IMR-90 (cell line): ENCODE measurements at regions not wholly inside any gene's neighbourhood (a gene's known extent, or its start where the extent isn't known, plus 50 kb on each side); places are given as distances from the start of the nearest gene placed in this dataset.

Experiments
- BHLHE40 ChIP-seq: fragments of 150-350 bp; IDR thresholded peaks from 2 replicates; pipeline ENCODE4 v1.6.1; 2016; ENCODE audit warnings: mild to moderate bottlenecking, low read depth, low read length
- CEBPB ChIP-seq: IDR thresholded peaks from 2 replicates; pipeline ENCODE4 v1.6.1; 2012; ENCODE audit warnings: low read depth, low read length, improper control_type of control experiment
- FOS ChIP-seq: fragments of 150-350 bp; IDR thresholded peaks from 2 replicates; pipeline ENCODE4 v1.6.1; 2016; ENCODE audit warnings: low read depth, low read length
- MAFK ChIP-seq: IDR thresholded peaks from 2 replicates; pipeline ENCODE4 v1.6.1; 2012; ENCODE audit warnings: low read depth, low read length, improper control_type of control experiment
- MAZ ChIP-seq: IDR thresholded peaks from 2 replicates; pipeline ENCODE4 v1.6.1; 2012; ENCODE audit warnings: low read depth, mild to moderate bottlenecking, low read length, improper control_type of control experiment, moderate library complexity, borderline replicate concordance
- MXI1 ChIP-seq: IDR thresholded peaks from 2 replicates; pipeline ENCODE4 v1.6.1; 2012; ENCODE audit warnings: low read depth, mild to moderate bottlenecking, low read length, moderate library complexity, borderline replicate concordance
- POLR2A ChIP-seq: IDR thresholded peaks from 2 replicates; pipeline ENCODE4 v1.6.1; 2012; ENCODE audit warnings: mild to moderate bottlenecking, low read depth, low read length
- RAD21 ChIP-seq: IDR thresholded peaks from 2 replicates; pipeline ENCODE4 v1.6.1; 2012; ENCODE audit warnings: low read length, improper control_type of control experiment
- RCOR1 ChIP-seq: IDR thresholded peaks from 2 replicates; pipeline ENCODE4 v1.6.1; 2012; ENCODE audit warnings: mild to moderate bottlenecking, low read length, improper control_type of control experiment; ENCODE audit not compliant: insufficient replicate concordance
- RFX5 ChIP-seq: IDR thresholded peaks from 2 replicates; pipeline ENCODE4 v1.8.0; 2012; ENCODE audit warnings: low read depth, mild to moderate bottlenecking, low read length, moderate library complexity
- SMC3 ChIP-seq: fragments of 150-350 bp; IDR thresholded peaks from 2 replicates; pipeline ENCODE4 v1.6.1; 2016; ENCODE audit warnings: low read depth, mild to moderate bottlenecking, antibody characterized with exemption, low read length, moderate library complexity
- TF ChIP-seq, protein P1 (sequence below): conservative IDR thresholded peaks from 2 replicates; pipeline ENCODE4 v1.5.1; 2012; ENCODE audit warnings: mild to moderate bottlenecking, low read depth, low read length, improper control_type of control experiment
- TF ChIP-seq, protein P2 (sequence below): fragments of 150-350 bp; IDR thresholded peaks from 2 replicates; pipeline ENCODE4 v1.6.1; 2017; ENCODE audit warnings: mild to moderate bottlenecking, antibody characterized with exemption, low read length, low read depth
- TF ChIP-seq, protein P3 (sequence below): fragments of 150-350 bp; IDR thresholded peaks from 2 replicates; pipeline ENCODE4 v1.6.1; 2016; ENCODE audit warnings: low read depth, mild to moderate bottlenecking, low read length, moderate library complexity, borderline replicate concordance

DNA sequence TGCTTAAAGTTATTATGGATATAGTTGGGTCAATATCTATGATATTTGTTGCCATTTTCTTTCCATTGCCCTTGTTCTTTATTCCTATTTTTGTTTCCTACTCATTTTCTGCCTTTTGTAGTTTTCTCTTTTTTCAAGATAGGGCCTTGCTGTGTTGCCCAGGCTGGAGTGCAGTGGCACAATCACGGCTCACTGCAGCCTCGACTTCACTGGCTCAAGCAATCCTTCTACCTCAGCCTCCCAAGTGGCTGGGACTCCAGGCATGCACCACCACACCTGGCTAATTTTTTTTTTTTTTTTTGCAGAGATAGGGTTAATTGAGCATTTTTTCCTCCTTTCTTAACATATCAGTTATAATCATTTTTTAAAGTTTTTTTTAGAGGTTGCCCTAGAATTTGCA is 92.7 kb downstream of the TOMM20 start:
- TF ChIP-seq, protein P1, sequence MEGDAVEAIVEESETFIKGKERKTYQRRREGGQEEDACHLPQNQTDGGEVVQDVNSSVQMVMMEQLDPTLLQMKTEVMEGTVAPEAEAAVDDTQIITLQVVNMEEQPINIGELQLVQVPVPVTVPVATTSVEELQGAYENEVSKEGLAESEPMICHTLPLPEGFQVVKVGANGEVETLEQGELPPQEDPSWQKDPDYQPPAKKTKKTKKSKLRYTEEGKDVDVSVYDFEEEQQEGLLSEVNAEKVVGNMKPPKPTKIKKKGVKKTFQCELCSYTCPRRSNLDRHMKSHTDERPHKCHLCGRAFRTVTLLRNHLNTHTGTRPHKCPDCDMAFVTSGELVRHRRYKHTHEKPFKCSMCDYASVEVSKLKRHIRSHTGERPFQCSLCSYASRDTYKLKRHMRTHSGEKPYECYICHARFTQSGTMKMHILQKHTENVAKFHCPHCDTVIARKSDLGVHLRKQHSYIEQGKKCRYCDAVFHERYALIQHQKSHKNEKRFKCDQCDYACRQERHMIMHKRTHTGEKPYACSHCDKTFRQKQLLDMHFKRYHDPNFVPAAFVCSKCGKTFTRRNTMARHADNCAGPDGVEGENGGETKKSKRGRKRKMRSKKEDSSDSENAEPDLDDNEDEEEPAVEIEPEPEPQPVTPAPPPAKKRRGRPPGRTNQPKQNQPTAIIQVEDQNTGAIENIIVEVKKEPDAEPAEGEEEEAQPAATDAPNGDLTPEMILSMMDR, result no peak
- TF ChIP-seq POLR2A, result no peak
- no peak for TF ChIP-seq CEBPB
- TF ChIP-seq, protein P2, sequence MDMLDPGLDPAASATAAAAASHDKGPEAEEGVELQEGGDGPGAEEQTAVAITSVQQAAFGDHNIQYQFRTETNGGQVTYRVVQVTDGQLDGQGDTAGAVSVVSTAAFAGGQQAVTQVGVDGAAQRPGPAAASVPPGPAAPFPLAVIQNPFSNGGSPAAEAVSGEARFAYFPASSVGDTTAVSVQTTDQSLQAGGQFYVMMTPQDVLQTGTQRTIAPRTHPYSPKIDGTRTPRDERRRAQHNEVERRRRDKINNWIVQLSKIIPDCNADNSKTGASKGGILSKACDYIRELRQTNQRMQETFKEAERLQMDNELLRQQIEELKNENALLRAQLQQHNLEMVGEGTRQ, result no peak
- TF ChIP-seq MXI1, result no peak
- no peak for TF ChIP-seq SMC3
- TF ChIP-seq, protein P3, sequence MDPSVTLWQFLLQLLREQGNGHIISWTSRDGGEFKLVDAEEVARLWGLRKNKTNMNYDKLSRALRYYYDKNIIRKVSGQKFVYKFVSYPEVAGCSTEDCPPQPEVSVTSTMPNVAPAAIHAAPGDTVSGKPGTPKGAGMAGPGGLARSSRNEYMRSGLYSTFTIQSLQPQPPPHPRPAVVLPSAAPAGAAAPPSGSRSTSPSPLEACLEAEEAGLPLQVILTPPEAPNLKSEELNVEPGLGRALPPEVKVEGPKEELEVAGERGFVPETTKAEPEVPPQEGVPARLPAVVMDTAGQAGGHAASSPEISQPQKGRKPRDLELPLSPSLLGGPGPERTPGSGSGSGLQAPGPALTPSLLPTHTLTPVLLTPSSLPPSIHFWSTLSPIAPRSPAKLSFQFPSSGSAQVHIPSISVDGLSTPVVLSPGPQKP, result no peak
- TF ChIP-seq RFX5, result no peak
- no peak for TF ChIP-seq FOS
- TF ChIP-seq RAD21, result no peak
- no peak for TF ChIP-seq BHLHE40
- no peak for TF ChIP-seq MAFK
- no peak for TF ChIP-seq MAZ
- TF ChIP-seq RCOR1, result no peak
